Activated T-helper 2 cell treated with anti-CD3 and anti-CD28 coated beads, Interferon-gamma antibody, Interleukin-2, Interleukin-4, amounts not matched to agents 10 μg/mL and 5 μg/mL and 100 μg/mL, durations not matched to agents 14 hours and 24 hours and 36 hours (primary cell): ENCODE measurements at regions not wholly inside any gene's neighbourhood (a gene's known extent, or its start where the extent isn't known, plus 50 kb on each side); places are given as distances from the start of the nearest gene placed in this dataset.
A peak's percentile ranks its signal among the peaks of the same experiment; 100 is the strongest.
"Not testable (repeated sequence)": the region's sequence is repeated elsewhere in the genome, so short reads cannot be mapped to it uniquely, and the experiment has no call there.

Experiments used
- DNase-seq: peaks from one replicate; pipeline ENCODE4 v3.0.0; 2021; ENCODE audit warnings: low spot score
- H3K27ac Mint-ChIP-seq: one replicate; pipeline ENCODE4 v1.8.0; 2021; ENCODE audit warnings: mixed read lengths
- H3K27me3 Mint-ChIP-seq: one replicate; pipeline ENCODE4 v1.8.0; 2021; ENCODE audit warnings: low read depth, mixed read lengths
- H3K36me3 Mint-ChIP-seq: one replicate; pipeline ENCODE4 v1.8.0; 2021; ENCODE audit warnings: low read depth, mixed read lengths
- H3K4me1 Mint-ChIP-seq: one replicate; pipeline ENCODE4 v1.8.0; 2021; ENCODE audit warnings: low read depth, mixed read lengths
- H3K4me3 Mint-ChIP-seq: one replicate; pipeline ENCODE4 v1.8.0; 2021; ENCODE audit warnings: low read depth, mild to moderate bottlenecking, moderate library complexity, mixed read lengths
- H3K9me3 Mint-ChIP-seq: one replicate; pipeline ENCODE4 v1.8.0; 2021; ENCODE audit warnings: mixed read lengths
- intact Hi-C: fragments of 100-400 bp; cut with micrococcal nuclease; formaldehyde crosslinking; loops from one replicate; pipeline ENCODE4 v1.15.1; 2023

GRCh38 chr12:47370421-47370820, 290.7 kb upstream of the AMIGO2 start:
- Mint-ChIP-seq H3K36me3 (peaks cover 49% of the 10 kb centered on the region), H3K27me3 (no peaks in the 10 kb centered on the region), H3K4me1 (peaks cover 6% of the 10 kb centered on the region), H3K9me3 (peaks cover 9% of the 10 kb centered on the region), H3K4me3 (no peak overlapping the region), H3K27ac (no peak overlapping the region)
- intact Hi-C loops, result no loop called here
- no peak for DNase-seq

- no peak for DNase-seq
- Mint-ChIP-seq H3K4me3 (no peak overlapping the region), H3K4me1 (peaks cover 5% of the 10 kb centered on the region), H3K36me3 (peaks cover 38% of the 10 kb centered on the region), H3K27me3 (no peaks in the 10 kb centered on the region), H3K9me3 (peaks cover under 1% of the 10 kb centered on the region), H3K27ac (no peak overlapping the region)
- intact Hi-C loops, result loop anchor here (10.0 kb wide), 1 partner anchor 206 kb away; no protein-coding TSS in a partner anchor
Measured at GRCh38 chr12:47369085-47369484, 289.3 kb upstream of the AMIGO2 start.

GRCh38 chr12:47367912-47368537, 288.3 kb upstream of the AMIGO2 start:
- Mint-ChIP-seq H3K9me3 (no peaks in the 10 kb centered on the region), H3K27me3 (no peaks in the 10 kb centered on the region), H3K36me3 (peaks cover 27% of the 10 kb centered on the region), H3K4me1 (peaks cover 5% of the 10 kb centered on the region), H3K4me3 (no peak overlapping the region), H3K27ac (no peak overlapping the region)
- intact Hi-C loops, result loop anchor here (1.0 to 10.0 kb wide), 3 partner anchors 10 to 207 kb away; no protein-coding TSS in a partner anchor
- no peak for DNase-seq

GRCh38 chr12:47366579-47366978, 286.8 kb upstream of the AMIGO2 start:
- no peaks in the 10 kb centered on the region for H3K9me3 Mint-ChIP-seq
- intact Hi-C loops, result loop anchor here (2.0 to 10.0 kb wide), 2 partner anchors 14 to 208 kb away; no protein-coding TSS in a partner anchor
- no peaks in the 10 kb centered on the region for H3K27me3 Mint-ChIP-seq
- H3K27ac Mint-ChIP-seq, result no peak overlapping the region
- no peak for DNase-seq
- H3K4me1 Mint-ChIP-seq, result peaks cover 17% of the 10 kb centered on the region
- H3K36me3 Mint-ChIP-seq, result peaks cover 18% of the 10 kb centered on the region
- H3K4me3 Mint-ChIP-seq, result no peak overlapping the region

- Mint-ChIP-seq H3K27ac (no peak overlapping the region), H3K4me1 (peaks cover 22% of the 10 kb centered on the region), H3K4me3 (peak overlapping the region; percentile 62), H3K36me3 (peaks cover 17% of the 10 kb centered on the region), H3K27me3 (no peaks in the 10 kb centered on the region), H3K9me3 (no peaks in the 10 kb centered on the region)
- no peak for DNase-seq
- intact Hi-C loops, result loop anchor here (2.0 to 10.0 kb wide), 2 partner anchors 13 to 209 kb away; no protein-coding TSS in a partner anchor
Measured at GRCh38 chr12:47366157-47366556, 286.4 kb upstream of the AMIGO2 start.

GRCh38 chr12:47365443-47366076, 285.8 kb upstream of the AMIGO2 start:
- not testable (repeated sequence) for H3K27me3 Mint-ChIP-seq, DNase-seq, H3K9me3 Mint-ChIP-seq, H3K27ac Mint-ChIP-seq
- Mint-ChIP-seq H3K4me1 (peaks cover 26% of the 10 kb centered on the region), H3K4me3 (peak overlapping the region; percentile 62), H3K36me3 (peaks cover 13% of the 10 kb centered on the region)
- intact Hi-C loops, result loop anchor here (2.0 to 10.0 kb wide), 2 partner anchors 13 to 209 kb away; no protein-coding TSS in a partner anchor

GRCh38 chr12:47364261-47364660, 284.5 kb upstream of the AMIGO2 start:
- Mint-ChIP-seq H3K36me3 (peaks cover 12% of the 10 kb centered on the region), H3K27me3 (no peaks in the 10 kb centered on the region), H3K4me1 (peaks cover 36% of the 10 kb centered on the region), H3K9me3 (peaks cover 7% of the 10 kb centered on the region), H3K4me3 (no peak overlapping the region), H3K27ac (no peak overlapping the region)
- no peak for DNase-seq
- intact Hi-C loops, result loop anchor here (10.0 kb wide), 1 partner anchor 211 kb away; no protein-coding TSS in a partner anchor

GRCh38 chr12:47362126-47362705, 282.5 kb upstream of the AMIGO2 start:
- H3K27me3 Mint-ChIP-seq, result no peaks in the 10 kb centered on the region
- H3K36me3 Mint-ChIP-seq, result peaks cover 23% of the 10 kb centered on the region
- H3K27ac Mint-ChIP-seq, result peak overlapping the region; percentile 95
- peak overlapping the region; percentile 67 for H3K4me3 Mint-ChIP-seq
- H3K9me3 Mint-ChIP-seq, result peaks cover 9% of the 10 kb centered on the region
- DNase-seq, result no peak
- intact Hi-C loops, result loop anchor here (10.0 kb wide), 1 partner anchor 213 kb away; no protein-coding TSS in a partner anchor
- peaks cover 45% of the 10 kb centered on the region for H3K4me1 Mint-ChIP-seq

- H3K36me3 Mint-ChIP-seq, result peaks cover 27% of the 10 kb centered on the region
- H3K27ac Mint-ChIP-seq, result peak overlapping the region; percentile 95
- H3K4me1 Mint-ChIP-seq, result peaks cover 51% of the 10 kb centered on the region
- peak; percentile 46 for DNase-seq
- intact Hi-C loops, result loop anchor here (1.0 to 10.0 kb wide), 5 partner anchors 35 to 347 kb away; no protein-coding TSS in a partner anchor
- H3K4me3 Mint-ChIP-seq, result peak overlapping the region; percentile 67
- peaks cover 9% of the 10 kb centered on the region for H3K9me3 Mint-ChIP-seq
- H3K27me3 Mint-ChIP-seq, result no peaks in the 10 kb centered on the region
Measured at GRCh38 chr12:47361389-47362021, 281.7 kb upstream of the AMIGO2 start.

- peak overlapping the region; percentile 95 for H3K27ac Mint-ChIP-seq
- peaks cover 58% of the 10 kb centered on the region for H3K4me1 Mint-ChIP-seq
- H3K36me3 Mint-ChIP-seq, result peaks cover 31% of the 10 kb centered on the region
- H3K4me3 Mint-ChIP-seq, result peak overlapping the region; percentile 67
- H3K9me3 Mint-ChIP-seq, result peaks cover 9% of the 10 kb centered on the region
- H3K27me3 Mint-ChIP-seq, result no peaks in the 10 kb centered on the region
- intact Hi-C loops, result loop anchor here (1.0 to 10.0 kb wide), 5 partner anchors 36 to 348 kb away; no protein-coding TSS in a partner anchor
- peak; percentile 58 for DNase-seq
Measured at GRCh38 chr12:47360771-47361388, 281.1 kb upstream of the AMIGO2 start.

GRCh38 chr12:47360093-47360480, 280.3 kb upstream of the AMIGO2 start:
- intact Hi-C loops, result loop anchor here (2.0 to 10.0 kb wide), 4 partner anchors 37 to 349 kb away; no protein-coding TSS in a partner anchor
- DNase-seq, result no peak
- H3K9me3 Mint-ChIP-seq, result peaks cover 9% of the 10 kb centered on the region
- H3K36me3 Mint-ChIP-seq, result peaks cover 35% of the 10 kb centered on the region
- no peak overlapping the region for H3K4me3 Mint-ChIP-seq
- H3K27me3 Mint-ChIP-seq, result no peaks in the 10 kb centered on the region
- peak overlapping the region; percentile 95 for H3K27ac Mint-ChIP-seq
- peaks cover 64% of the 10 kb centered on the region for H3K4me1 Mint-ChIP-seq
